22Rv1 (cell line): ENCODE measurements at regions not wholly inside any gene's neighbourhood (a gene's known extent, or its start where the extent isn't known, plus 50 kb on each side); places are given as distances from the start of the nearest gene placed in this dataset.

Source experiments
- ZFX ChIP-seq: fragments of 450-650 bp; IDR thresholded peaks from 2 replicates; pipeline ENCODE4 v1.6.1; 2017; ENCODE audit warnings: antibody characterized with exemption, borderline replicate concordance
- TF ChIP-seq, protein P1 (sequence below): fragments of 450-650 bp; IDR thresholded peaks from 2 replicates; pipeline ENCODE4 v1.5.1; 2017; ENCODE audit warnings: mild to moderate bottlenecking

DNA sequence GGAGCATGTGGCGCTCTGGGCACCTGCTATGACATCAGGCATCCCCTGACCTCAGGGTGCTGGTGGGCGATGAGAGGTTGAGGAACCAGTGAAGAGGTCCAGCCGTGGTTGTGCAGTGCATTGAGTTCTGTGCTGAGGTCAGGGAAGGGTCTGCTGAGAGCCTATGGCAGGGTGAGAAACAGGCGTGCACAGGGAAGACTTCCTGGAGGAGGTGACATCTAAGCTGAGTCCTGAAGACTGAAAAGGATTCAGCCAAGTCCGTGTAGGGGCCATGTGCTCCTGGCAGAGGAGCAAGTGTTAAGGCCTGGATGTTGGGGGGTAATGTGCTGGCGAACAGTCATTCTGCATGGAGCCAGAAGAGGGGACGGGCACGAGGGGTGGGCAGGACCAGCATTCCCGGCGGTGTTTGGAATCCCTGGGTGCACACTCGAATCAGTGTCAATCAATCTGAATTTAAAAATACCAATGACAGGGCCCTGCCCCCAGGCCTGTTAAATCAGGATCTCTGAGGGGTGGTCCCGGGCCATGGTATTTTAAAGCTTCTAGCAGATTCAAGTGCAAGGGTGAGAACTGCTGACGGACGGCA is 65.8 kb upstream of the CIBAR2 start:
- TF ChIP-seq, protein P1, sequence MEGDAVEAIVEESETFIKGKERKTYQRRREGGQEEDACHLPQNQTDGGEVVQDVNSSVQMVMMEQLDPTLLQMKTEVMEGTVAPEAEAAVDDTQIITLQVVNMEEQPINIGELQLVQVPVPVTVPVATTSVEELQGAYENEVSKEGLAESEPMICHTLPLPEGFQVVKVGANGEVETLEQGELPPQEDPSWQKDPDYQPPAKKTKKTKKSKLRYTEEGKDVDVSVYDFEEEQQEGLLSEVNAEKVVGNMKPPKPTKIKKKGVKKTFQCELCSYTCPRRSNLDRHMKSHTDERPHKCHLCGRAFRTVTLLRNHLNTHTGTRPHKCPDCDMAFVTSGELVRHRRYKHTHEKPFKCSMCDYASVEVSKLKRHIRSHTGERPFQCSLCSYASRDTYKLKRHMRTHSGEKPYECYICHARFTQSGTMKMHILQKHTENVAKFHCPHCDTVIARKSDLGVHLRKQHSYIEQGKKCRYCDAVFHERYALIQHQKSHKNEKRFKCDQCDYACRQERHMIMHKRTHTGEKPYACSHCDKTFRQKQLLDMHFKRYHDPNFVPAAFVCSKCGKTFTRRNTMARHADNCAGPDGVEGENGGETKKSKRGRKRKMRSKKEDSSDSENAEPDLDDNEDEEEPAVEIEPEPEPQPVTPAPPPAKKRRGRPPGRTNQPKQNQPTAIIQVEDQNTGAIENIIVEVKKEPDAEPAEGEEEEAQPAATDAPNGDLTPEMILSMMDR: no peak
- TF ChIP-seq ZFX: no peak
